RWPE1 (cell line): ENCODE measurements at regions not wholly inside any gene's neighbourhood (a gene's known extent, or its start where the extent isn't known, plus 50 kb on each side); places are given as distances from the start of the nearest gene placed in this dataset.
"Not testable (repeated sequence)": the region's sequence is repeated elsewhere in the genome, so short reads cannot be mapped to it uniquely, and the experiment has no call there.

Source experiments
- CTCF ChIA-PET: fragments of 350-600 bp; sonication (Branson Sonifier 250); formaldehyde crosslinking; extraction: SDS; loops from one replicate; lab custom pipeline; 2021; lab: Yijun Ruan, JAX
- POLR2A ChIA-PET: fragments of 400-600 bp; formaldehyde crosslinking; extraction: SDS; loops from one replicate; lab custom pipeline; 2020; ENCODE audit warnings: antibody characterized with exemption; ENCODE audit not compliant: low non-redundant PET; lab: Yijun Ruan, JAX
- DNase-seq: peaks from one replicate; pipeline ENCODE4 v3.0.0; 2012; ENCODE audit warnings: low spot score
- H3K27ac ChIP-seq: fragments of 450-650 bp; 2 replicates; pipeline ENCODE4 v1.5.1; 2017
- TF ChIP-seq, protein P1 (sequence below): fragments of 450-650 bp; conservative IDR thresholded peaks from 2 replicates; pipeline ENCODE4 v1.5.1; 2017; ENCODE audit warnings: low read depth, mild to moderate bottlenecking

DNA sequence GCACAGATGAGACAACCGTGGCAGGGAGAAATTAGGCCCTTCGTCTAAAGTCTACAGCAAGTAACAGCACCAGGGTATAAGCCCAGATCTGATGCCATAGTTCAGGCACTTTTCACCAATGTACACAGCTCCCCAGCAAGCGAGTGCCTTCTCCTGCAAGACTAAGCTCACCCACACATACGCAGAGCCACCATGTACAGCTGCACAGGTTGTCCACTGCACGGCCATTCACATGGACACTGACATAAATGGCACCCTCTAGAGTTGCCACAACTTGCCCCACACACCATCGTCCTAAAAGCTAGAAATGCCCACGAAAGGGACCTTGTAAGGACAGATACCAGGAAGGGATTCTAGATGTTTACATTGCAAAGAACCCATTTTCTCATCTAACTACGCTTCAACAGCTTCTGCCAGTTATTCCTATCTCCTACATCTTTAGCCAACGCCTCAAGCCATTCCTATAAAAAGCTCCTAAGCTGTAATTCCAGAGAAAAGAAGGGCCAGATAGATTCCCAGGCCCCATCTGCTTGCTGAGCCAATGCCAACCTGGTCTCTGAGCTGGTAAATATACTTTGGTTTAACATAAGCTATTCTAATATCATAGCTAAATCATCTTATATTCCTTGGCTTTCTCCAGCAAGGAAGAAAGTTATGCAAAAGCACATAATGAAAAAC lies 174.0 kb upstream of the KAZN start:
- POLR2A ChIA-PET = no interaction called here
- DNase-seq = no peak
- TF ChIP-seq, protein P1, sequence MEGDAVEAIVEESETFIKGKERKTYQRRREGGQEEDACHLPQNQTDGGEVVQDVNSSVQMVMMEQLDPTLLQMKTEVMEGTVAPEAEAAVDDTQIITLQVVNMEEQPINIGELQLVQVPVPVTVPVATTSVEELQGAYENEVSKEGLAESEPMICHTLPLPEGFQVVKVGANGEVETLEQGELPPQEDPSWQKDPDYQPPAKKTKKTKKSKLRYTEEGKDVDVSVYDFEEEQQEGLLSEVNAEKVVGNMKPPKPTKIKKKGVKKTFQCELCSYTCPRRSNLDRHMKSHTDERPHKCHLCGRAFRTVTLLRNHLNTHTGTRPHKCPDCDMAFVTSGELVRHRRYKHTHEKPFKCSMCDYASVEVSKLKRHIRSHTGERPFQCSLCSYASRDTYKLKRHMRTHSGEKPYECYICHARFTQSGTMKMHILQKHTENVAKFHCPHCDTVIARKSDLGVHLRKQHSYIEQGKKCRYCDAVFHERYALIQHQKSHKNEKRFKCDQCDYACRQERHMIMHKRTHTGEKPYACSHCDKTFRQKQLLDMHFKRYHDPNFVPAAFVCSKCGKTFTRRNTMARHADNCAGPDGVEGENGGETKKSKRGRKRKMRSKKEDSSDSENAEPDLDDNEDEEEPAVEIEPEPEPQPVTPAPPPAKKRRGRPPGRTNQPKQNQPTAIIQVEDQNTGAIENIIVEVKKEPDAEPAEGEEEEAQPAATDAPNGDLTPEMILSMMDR = no peak
- CTCF ChIA-PET = no interaction called here
- no peak overlapping the region for H3K27ac ChIP-seq

DNA sequence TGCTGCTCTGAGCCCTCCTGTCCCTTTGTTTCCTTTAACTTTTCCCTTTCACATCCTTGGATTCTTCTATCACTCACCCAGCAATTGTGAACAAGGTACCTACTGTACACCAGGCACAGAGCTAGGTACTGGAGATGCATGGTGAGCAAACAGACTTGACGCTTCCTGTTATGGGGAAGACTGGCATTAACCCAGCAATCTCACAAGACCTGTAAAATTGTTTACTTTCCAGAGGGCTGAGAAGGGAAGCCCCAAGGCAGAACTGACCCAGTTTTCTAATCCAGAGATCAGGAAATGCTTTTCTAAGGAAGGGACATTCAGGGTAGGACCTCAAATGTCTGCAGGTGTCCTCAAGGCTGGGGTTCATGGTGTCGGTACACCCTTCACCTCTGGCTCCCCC lies 171.6 kb upstream of the KAZN start:
- CTCF ChIA-PET = no interaction called here
- TF ChIP-seq, protein P1 = no peak
- no peak for DNase-seq
- no peak overlapping the region for H3K27ac ChIP-seq
- POLR2A ChIA-PET = no interaction called here

DNA sequence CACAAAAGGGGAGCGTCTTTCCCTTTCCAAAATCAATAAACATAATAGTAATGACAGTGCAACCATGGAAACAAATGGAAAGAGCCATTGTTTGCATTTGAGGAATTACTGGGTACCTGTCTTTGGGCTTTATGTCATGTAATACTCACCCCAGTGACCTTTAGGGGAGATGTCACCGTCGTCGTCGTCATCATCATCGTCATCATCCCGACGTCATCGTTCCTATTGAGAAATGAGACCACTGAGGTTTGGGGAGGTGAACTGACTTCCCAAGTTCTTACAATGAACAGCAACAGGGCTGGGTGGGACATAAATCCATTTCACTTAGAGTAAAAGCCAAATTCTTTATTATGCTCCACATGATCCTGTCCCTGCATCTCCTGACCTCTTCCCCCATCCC lies 168.9 kb upstream of the KAZN start:
- no peak overlapping the region for H3K27ac ChIP-seq
- TF ChIP-seq, protein P1 = no peak
- no peak for DNase-seq
- POLR2A ChIA-PET = no interaction called here
- CTCF ChIA-PET = no interaction called here

DNA sequence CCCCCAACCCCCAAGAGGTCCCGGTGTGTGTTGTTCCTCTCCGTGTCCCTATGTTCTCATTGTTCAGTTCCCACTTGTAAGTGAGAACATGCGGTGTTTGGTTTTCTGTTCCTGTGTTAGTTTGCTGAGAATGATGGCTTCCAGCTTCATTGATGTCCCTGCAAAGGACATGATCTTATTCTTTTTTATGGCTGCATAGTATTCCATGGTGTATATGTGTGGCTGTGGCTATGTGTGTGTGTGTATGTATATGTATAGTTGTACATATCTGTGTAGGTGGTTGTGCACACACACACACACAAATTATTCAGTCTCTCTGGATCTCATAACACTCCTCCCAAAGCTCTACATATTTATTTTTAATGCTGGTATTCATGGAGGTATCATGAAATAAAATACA lies 165.8 kb upstream of the KAZN start:
- POLR2A ChIA-PET, H3K27ac ChIP-seq, DNase-seq: not testable (repeated sequence)
- CTCF ChIA-PET = interaction anchor here (0.6 kb wide), 1 partner anchor 906 kb away, joined by 3 read pairs; no protein-coding TSS in a partner anchor

DNA sequence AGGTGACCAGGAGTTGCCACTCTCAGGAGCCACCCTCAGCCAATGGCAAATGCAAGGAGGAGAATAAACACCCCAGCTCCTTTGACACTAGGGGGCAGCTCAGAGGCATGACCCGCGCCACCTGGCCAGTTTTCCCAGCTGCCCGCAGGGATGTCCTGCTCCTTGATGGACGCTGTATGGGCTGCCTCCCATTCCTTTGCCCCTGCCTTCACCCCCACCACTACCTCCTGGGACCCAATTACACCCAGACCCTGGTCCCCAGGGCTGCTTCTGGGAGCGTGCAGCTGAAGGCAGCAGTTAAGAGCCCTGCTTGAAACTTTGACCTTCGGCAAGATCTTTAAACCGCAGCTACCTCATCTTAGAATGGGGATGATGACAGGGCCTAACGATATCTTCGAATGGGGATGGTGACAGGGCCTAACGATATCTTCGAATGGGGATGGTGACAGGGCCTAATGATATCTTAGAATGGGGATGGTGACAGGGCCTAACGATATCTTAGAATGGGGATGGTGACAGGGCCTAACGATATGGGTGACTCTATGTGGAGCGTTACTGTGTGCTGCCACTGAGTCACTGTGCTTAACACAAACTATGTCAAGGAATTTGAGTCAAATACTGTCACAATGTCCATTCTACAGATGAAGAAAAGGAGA lies 163.0 kb upstream of the KAZN start:
- DNase-seq = no peak
- TF ChIP-seq, protein P1 = no peak
- ChIA-PET CTCF (interaction anchor here (0.6 kb wide), 1 partner anchor 114 kb away, joined by 4 read pairs; no protein-coding TSS in a partner anchor), POLR2A (no interaction called here)
- H3K27ac ChIP-seq = no peak overlapping the region

DNA sequence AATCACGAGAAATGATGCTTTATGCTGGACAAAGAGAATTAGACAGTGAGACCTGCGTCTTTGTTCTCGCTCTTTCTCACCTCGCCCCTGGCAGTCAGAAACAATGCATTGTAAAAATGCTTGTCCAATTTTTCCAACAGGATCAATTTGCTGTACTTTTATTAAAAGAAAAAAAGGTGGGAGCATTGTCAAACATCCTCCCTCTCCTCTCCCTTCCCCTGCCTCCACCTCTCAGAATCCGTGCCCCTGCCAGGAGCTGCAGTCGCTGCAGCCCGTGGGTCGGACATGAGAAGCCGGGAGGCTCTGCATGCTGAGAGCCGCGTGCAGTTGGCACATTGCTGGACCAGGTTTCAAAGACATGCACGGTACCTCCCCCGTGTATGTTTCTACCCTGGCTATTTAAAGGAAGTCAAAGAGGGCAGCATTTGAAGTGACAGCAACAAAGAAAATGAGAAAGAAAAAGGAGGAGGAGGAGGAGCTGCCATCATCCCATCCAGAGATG lies 161.0 kb upstream of the KAZN start:
- ChIA-PET CTCF (interaction anchor here (0.6 to 0.7 kb wide), 4 partner anchors 14 to 1878 kb away, joined by 3 to 5 read pairs (median 4); no protein-coding TSS in a partner anchor), POLR2A (no interaction called here)
- H3K27ac ChIP-seq = no peak overlapping the region
- TF ChIP-seq, protein P1 = no peak
- no peak for DNase-seq
